ENCODE measurements at regions not wholly inside any gene's neighbourhood (a gene's known extent, or its start where the extent isn't known, plus 50 kb on each side); places are given as distances from the start of the nearest gene placed in this dataset.

DNA sequence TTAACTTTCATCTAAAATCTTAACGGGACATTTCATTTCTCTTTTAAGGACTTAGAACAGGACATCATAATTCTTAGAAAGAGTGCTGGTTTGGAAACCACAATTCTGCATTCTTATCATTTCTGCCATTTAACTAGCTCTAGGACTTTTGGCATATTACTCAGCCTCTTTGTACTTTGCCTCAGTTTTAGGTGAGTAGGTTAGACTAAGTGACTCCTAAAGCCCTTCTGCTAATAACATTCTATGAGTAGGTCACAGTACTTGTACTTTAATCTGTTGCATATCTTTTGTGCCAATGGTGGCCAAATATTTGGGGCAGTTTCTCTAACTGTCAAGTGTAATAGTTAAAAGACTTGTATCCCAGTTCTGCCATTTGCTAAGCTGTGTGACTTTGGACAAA lies 115.4 kb upstream of the NUDT6 start:
- no peak overlapping the region for H3K27ac ChIP-seq (ENCODE audit: low read length)
- H3K4me2 ChIP-seq (ENCODE audit: low read length): no peak overlapping the region
- no peaks in the 10 kb centered on the region for H3K27me3 ChIP-seq (ENCODE audit: low read depth, low read length)

DNA sequence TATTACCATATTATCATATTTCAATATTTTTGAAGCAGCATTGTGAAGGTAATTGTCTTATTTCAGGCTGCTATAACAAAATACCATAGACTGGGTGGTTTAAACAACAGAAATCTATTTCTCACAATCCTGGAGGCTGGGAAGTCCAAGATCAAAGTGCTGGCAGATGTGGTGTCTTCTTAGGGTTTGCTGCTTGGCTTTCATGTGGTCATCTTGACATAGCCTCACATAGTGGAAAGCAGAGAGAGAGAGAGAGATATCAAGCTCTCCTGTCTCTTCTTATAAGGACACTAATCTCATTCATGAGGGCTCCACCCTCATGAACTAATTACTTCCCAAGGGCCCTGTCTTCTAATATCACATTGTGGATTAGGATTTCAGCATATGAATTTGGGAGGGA lies 119.7 kb upstream of the NUDT6 start:
- Histone ChIP-seq H3K9ac (ENCODE audit: low read length) (no peak overlapping the region), H4K20me1 (ENCODE audit: insufficient read depth, low read length) (no peaks in the 10 kb centered on the region), H2AFZ (ENCODE audit: low read depth, low read length) (no peak overlapping the region), H3K4me1 (ENCODE audit: low read length) (peaks cover 11% of the 10 kb centered on the region), H3K9me3 (ENCODE audit: insufficient read depth, low read length) (peaks cover 6% of the 10 kb centered on the region; the same call in 1 of the 2 replicates), H3K4me2 (ENCODE audit: low read length) (no peak overlapping the region), H3K27me3 (ENCODE audit: low read depth, low read length) (no peaks in the 10 kb centered on the region), H3K36me3 (replicated peaks; ENCODE audit: low read depth, low read length) (peaks cover 19% of the 10 kb centered on the region), H3K79me2 (ENCODE audit: low read length) (no peaks in the 10 kb centered on the region), H3K27ac (ENCODE audit: low read length) (no peak overlapping the region), H3K4me3 (ENCODE audit: low read length) (no peak overlapping the region)
- TF ChIP-seq, protein P1, sequence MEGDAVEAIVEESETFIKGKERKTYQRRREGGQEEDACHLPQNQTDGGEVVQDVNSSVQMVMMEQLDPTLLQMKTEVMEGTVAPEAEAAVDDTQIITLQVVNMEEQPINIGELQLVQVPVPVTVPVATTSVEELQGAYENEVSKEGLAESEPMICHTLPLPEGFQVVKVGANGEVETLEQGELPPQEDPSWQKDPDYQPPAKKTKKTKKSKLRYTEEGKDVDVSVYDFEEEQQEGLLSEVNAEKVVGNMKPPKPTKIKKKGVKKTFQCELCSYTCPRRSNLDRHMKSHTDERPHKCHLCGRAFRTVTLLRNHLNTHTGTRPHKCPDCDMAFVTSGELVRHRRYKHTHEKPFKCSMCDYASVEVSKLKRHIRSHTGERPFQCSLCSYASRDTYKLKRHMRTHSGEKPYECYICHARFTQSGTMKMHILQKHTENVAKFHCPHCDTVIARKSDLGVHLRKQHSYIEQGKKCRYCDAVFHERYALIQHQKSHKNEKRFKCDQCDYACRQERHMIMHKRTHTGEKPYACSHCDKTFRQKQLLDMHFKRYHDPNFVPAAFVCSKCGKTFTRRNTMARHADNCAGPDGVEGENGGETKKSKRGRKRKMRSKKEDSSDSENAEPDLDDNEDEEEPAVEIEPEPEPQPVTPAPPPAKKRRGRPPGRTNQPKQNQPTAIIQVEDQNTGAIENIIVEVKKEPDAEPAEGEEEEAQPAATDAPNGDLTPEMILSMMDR (IDR thresholded peaks at IDR 0.05; ENCODE audit: low read depth, low read length): no peak
- no peak for TF ChIP-seq EZH2phosphoT487 (IDR thresholded peaks at IDR 0.05; ENCODE audit: low read depth)

More for the DNA sequence above, 115.4 kb upstream of the NUDT6 start:
- Histone ChIP-seq H2AFZ (ENCODE audit: low read depth, low read length) (no peak overlapping the region), H3K4me3 (ENCODE audit: low read length) (no peak overlapping the region), H4K20me1 (ENCODE audit: insufficient read depth, low read length) (no peaks in the 10 kb centered on the region), H3K36me3 (replicated peaks; ENCODE audit: low read depth, low read length) (peaks cover 4% of the 10 kb centered on the region), H3K9me3 (ENCODE audit: insufficient read depth, low read length) (no peaks in the 10 kb centered on the region), H3K79me2 (ENCODE audit: low read length) (no peaks in the 10 kb centered on the region), H3K9ac (ENCODE audit: low read length) (no peak overlapping the region), H3K4me1 (ENCODE audit: low read length) (peaks cover 32% of the 10 kb centered on the region)
- TF ChIP-seq, protein P1 (IDR thresholded peaks at IDR 0.05; ENCODE audit: low read depth, low read length): no peak
- TF ChIP-seq EZH2phosphoT487 (IDR thresholded peaks at IDR 0.05; ENCODE audit: low read depth): no peak

DNA sequence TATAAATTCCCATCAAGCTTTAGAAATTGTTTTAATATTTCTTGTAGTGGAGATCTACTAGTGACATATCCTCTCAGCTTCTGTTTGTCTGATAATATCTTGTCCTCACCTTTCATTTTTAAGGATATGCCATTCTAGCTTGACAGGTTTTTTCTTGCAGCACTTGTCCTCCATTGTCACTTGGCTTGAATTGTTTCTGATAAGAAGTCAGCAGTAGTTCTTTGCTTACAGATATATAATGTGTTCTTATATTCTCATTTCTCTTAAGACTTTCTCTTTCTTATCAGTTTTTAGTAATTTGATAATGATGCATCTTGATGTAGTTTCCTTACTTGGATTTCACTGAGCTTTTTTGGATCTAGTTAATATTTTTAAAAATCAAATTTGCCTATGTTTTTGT lies 120.6 kb upstream of the NUDT6 start:
- Histone ChIP-seq H2AFZ (ENCODE audit: low read depth, low read length) (no peak overlapping the region), H3K4me1 (ENCODE audit: low read length) (peaks cover 2% of the 10 kb centered on the region; the same call in 1 of the 2 replicates), H3K27me3 (ENCODE audit: low read depth, low read length) (no peaks in the 10 kb centered on the region), H4K20me1 (ENCODE audit: insufficient read depth, low read length) (no peaks in the 10 kb centered on the region), H3K9me3 (ENCODE audit: insufficient read depth, low read length) (peaks cover 9% of the 10 kb centered on the region), H3K36me3 (replicated peaks; ENCODE audit: low read depth, low read length) (peaks cover 20% of the 10 kb centered on the region), H3K4me3 (ENCODE audit: low read length) (no peak overlapping the region), H3K79me2 (ENCODE audit: low read length) (no peaks in the 10 kb centered on the region), H3K9ac (ENCODE audit: low read length) (no peak overlapping the region), H3K27ac (ENCODE audit: low read length) (no peak overlapping the region), H3K4me2 (ENCODE audit: low read length) (no peak overlapping the region)
- TF ChIP-seq, protein P1 (IDR thresholded peaks at IDR 0.05; ENCODE audit: low read depth, low read length): no peak
- TF ChIP-seq EZH2phosphoT487 (IDR thresholded peaks at IDR 0.05; ENCODE audit: low read depth): no peak

DNA sequence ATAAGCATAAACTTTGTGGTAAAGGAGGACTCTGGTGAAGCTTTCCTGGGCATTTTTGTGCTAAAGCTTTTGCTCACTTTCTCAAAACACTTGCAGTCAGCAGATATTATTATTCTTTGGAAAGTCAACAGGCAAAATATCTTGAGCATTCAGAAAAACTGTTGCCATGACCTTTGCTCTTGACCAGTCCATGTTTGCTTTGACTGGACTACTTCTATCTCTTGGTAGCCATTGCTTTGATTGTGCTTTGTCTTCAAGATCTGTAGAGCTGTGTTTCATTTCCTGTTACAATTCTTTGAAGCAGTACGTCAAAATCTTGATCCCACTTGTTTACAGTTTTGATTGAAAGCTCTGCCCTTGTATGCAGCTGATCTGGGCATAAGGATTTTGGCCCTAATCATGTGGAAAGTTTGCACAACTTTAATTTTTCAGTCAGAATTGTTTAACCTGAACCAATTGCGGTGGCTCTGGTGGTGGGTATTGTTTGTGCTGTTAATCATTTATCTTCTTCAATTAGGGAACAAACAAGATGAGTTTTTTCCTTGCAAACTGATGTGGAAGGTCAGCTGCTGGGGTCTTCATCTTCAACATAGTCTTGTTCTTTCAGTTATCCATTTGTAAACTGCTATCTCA lies 121.5 kb upstream of the NUDT6 start:
- Histone ChIP-seq H3K4me3 (ENCODE audit: low read length) (no peak overlapping the region), H3K9me3 (ENCODE audit: insufficient read depth, low read length) (peaks cover 15% of the 10 kb centered on the region), H2AFZ (ENCODE audit: low read depth, low read length) (no peak overlapping the region), H3K4me2 (ENCODE audit: low read length) (no peak overlapping the region), H3K9ac (ENCODE audit: low read length) (no peak overlapping the region), H4K20me1 (ENCODE audit: insufficient read depth, low read length) (no peaks in the 10 kb centered on the region), H3K79me2 (ENCODE audit: low read length) (no peaks in the 10 kb centered on the region), H3K27ac (ENCODE audit: low read length) (no peak overlapping the region), H3K36me3 (replicated peaks; ENCODE audit: low read depth, low read length) (peaks cover 20% of the 10 kb centered on the region), H3K4me1 (ENCODE audit: low read length) (no peaks in the 10 kb centered on the region), H3K27me3 (ENCODE audit: low read depth, low read length) (no peaks in the 10 kb centered on the region)
- TF ChIP-seq, protein P1 (IDR thresholded peaks at IDR 0.05; ENCODE audit: low read depth, low read length): no peak
- TF ChIP-seq EZH2phosphoT487 (IDR thresholded peaks at IDR 0.05; ENCODE audit: low read depth): no peak
